SU-DHL-6 (cell line): ENCODE measurements at regions not wholly inside any gene's neighbourhood (a gene's known extent, or its start where the extent isn't known, plus 50 kb on each side); places are given as distances from the start of the nearest gene placed in this dataset.

ENCODE experiments used
- H2AFZ ChIP-seq: fragments of 200-600 bp; sonication (generic); 2 replicates; pipeline ENCODE4 v1.6.1; 2014; ENCODE audit warnings: low read depth, mild to moderate bottlenecking, moderate library complexity, mixed read lengths, antibody characterized with exemption, low read length; ENCODE audit not compliant: severe bottlenecking
- H3F3A ChIP-seq: fragments of 200-600 bp; shearing (Covaris generic); 2 replicates; pipeline ENCODE4 v1.6.0; 2016; ENCODE audit warnings: antibody characterized with exemption, mild to moderate bottlenecking; ENCODE audit not compliant: insufficient read depth
- H3K27ac ChIP-seq: fragments of 200-600 bp; sonication (generic); 2 replicates; pipeline ENCODE4 v1.5.1; 2016; ENCODE audit warnings: low read depth, mild to moderate bottlenecking, low read length, moderate library complexity, mixed read lengths
- H3K27me3 ChIP-seq: fragments of 200-600 bp; sonication (generic), shearing (Covaris generic); 2 replicates; pipeline ENCODE4 v1.6.0; 2014; ENCODE audit warnings: mild to moderate bottlenecking, low read length
- H3K36me3 ChIP-seq: fragments of 200-600 bp; sonication (generic); 2 replicates; pipeline ENCODE4 v1.6.1; 2014; ENCODE audit warnings: mild to moderate bottlenecking, low read length, mixed read lengths
- H3K4me2 ChIP-seq: fragments of 300-600, 200-600 bp; shearing (Covaris generic), sonication (generic); 2 replicates; pipeline ENCODE4 v1.6.0; 2014; ENCODE audit warnings: low read length, low read depth, mild to moderate bottlenecking; ENCODE audit not compliant: poor library complexity, severe bottlenecking
- H3K4me3 ChIP-seq: fragments of 200-600 bp; sonication (generic); 2 replicates; pipeline ENCODE4 v1.5.1; 2014; ENCODE audit warnings: antibody characterized with exemption, low read length, mild to moderate bottlenecking, mixed read lengths; ENCODE audit not compliant: insufficient read depth, poor library complexity, severe bottlenecking
- H3K79me2 ChIP-seq: fragments of 200-600 bp; sonication (generic); 2 replicates; pipeline ENCODE4 v1.6.1; 2014; ENCODE audit warnings: mild to moderate bottlenecking, low read length, moderate library complexity; ENCODE audit not compliant: insufficient read depth
- H3K9ac ChIP-seq: fragments of 200-600 bp; sonication (generic); 2 replicates; pipeline ENCODE4 v1.7.0; 2014; ENCODE audit warnings: mild to moderate bottlenecking, low read length
- H3K9me2 ChIP-seq: fragments of 200-600 bp; sonication (generic); replicated peaks from 2 replicates; pipeline ENCODE4 v1.6.1; 2014; ENCODE audit warnings: low read length; ENCODE audit not compliant: insufficient read depth
- H3K9me3 ChIP-seq: fragments of 200-600 bp; sonication (generic); 2 replicates; pipeline ENCODE4 v1.6.1; 2014; ENCODE audit warnings: low read length, mixed read lengths; ENCODE audit not compliant: insufficient read depth
- H4K20me1 ChIP-seq: fragments of 200-600 bp; sonication (generic); 2 replicates; pipeline ENCODE4 v1.6.1; 2014; ENCODE audit warnings: low read depth, mild to moderate bottlenecking, antibody characterized with exemption, low read length, moderate library complexity, mixed read lengths
- CTCF ChIP-seq: fragments of 200-600 bp; sonication (generic); IDR thresholded peaks from one replicate; pipeline ENCODE4 v1.5.1; 2017; ENCODE audit warnings: antibody characterized with exemption, mild to moderate bottlenecking, low read length, moderate library complexity; ENCODE audit not compliant: insufficient read depth, poor library complexity, severe bottlenecking
- EZH2phosphoT487 ChIP-seq: fragments of 200-600 bp; sonication (generic), shearing (Covaris generic); conservative IDR thresholded peaks from 2 replicates; pipeline ENCODE4 v1.6.1; 2018; ENCODE audit warnings: mild to moderate bottlenecking, antibody characterized with exemption, low read length, moderate library complexity, mixed read lengths

GRCh38 chr13:59326717-59327116 lies 837.0 kb downstream of the DIAPH3 start:
- Histone ChIP-seq H3K36me3 (no peaks in the 10 kb centered on the region), H3K4me2 (no peak overlapping the region), H3K9me3 (no peaks in the 10 kb centered on the region), H3K9ac (no peak overlapping the region), H4K20me1 (no peaks in the 10 kb centered on the region), H3K9me2 (no peaks in the 10 kb centered on the region), H3K27ac (no peak overlapping the region), H2AFZ (no peak overlapping the region), H3K79me2 (no peaks in the 10 kb centered on the region), H3F3A (no peaks in the 10 kb centered on the region), H3K27me3 (no peaks in the 10 kb centered on the region), H3K4me3 (no peak overlapping the region)
- TF ChIP-seq EZH2phosphoT487: no peak
- no peak for TF ChIP-seq CTCF

- no peak overlapping the region for H3K4me3 ChIP-seq
- no peak overlapping the region for H3K4me2 ChIP-seq
- H3F3A ChIP-seq: no peaks in the 10 kb centered on the region
- H2AFZ ChIP-seq: no peak overlapping the region
- no peak overlapping the region for H3K27ac ChIP-seq
- H3K9me3 ChIP-seq: no peaks in the 10 kb centered on the region
- no peaks in the 10 kb centered on the region for H3K36me3 ChIP-seq
- no peaks in the 10 kb centered on the region for H3K79me2 ChIP-seq
- TF ChIP-seq EZH2phosphoT487 (no peak), CTCF (no peak)
- H4K20me1 ChIP-seq: no peaks in the 10 kb centered on the region
- no peaks in the 10 kb centered on the region for H3K9me2 ChIP-seq
- no peaks in the 10 kb centered on the region for H3K27me3 ChIP-seq
- H3K9ac ChIP-seq: no peak overlapping the region
Measured at GRCh38 chr13:59330764-59331163, 833.0 kb downstream of the DIAPH3 start.

- Histone ChIP-seq H3K9me3 (no peaks in the 10 kb centered on the region), H3K9me2 (no peaks in the 10 kb centered on the region), H3K4me2 (no peak overlapping the region), H3K27ac (no peak overlapping the region), H4K20me1 (no peaks in the 10 kb centered on the region), H3K4me3 (no peak overlapping the region), H3K79me2 (no peaks in the 10 kb centered on the region), H3K9ac (no peak overlapping the region), H3K36me3 (no peaks in the 10 kb centered on the region), H3F3A (no peaks in the 10 kb centered on the region), H3K27me3 (no peaks in the 10 kb centered on the region), H2AFZ (no peak overlapping the region)
- TF ChIP-seq CTCF (no peak), EZH2phosphoT487 (no peak)
Measured at GRCh38 chr13:59332966-59333365, 830.8 kb downstream of the DIAPH3 start.

- no peaks in the 10 kb centered on the region for H3K9me2 ChIP-seq
- no peak overlapping the region for H3K4me2 ChIP-seq
- no peaks in the 10 kb centered on the region for H3K27me3 ChIP-seq
- no peaks in the 10 kb centered on the region for H3K36me3 ChIP-seq
- no peak overlapping the region for H3K27ac ChIP-seq
- TF ChIP-seq EZH2phosphoT487 (no peak), CTCF (no peak)
- H3K9ac ChIP-seq: no peak overlapping the region
- H3K79me2 ChIP-seq: no peaks in the 10 kb centered on the region
- no peaks in the 10 kb centered on the region for H3K9me3 ChIP-seq
- H4K20me1 ChIP-seq: no peaks in the 10 kb centered on the region
- H3F3A ChIP-seq: no peaks in the 10 kb centered on the region
- no peak overlapping the region for H2AFZ ChIP-seq
- H3K4me3 ChIP-seq: no peak overlapping the region
Measured at GRCh38 chr13:59337070-59337469, 826.7 kb downstream of the DIAPH3 start.
